Coronary artery (tissue), 2 donors: ENCODE measurements at regions not wholly inside any gene's neighbourhood (a gene's known extent, or its start where the extent isn't known, plus 50 kb on each side); places are given as distances from the start of the nearest gene placed in this dataset.

Source experiments
- DNase-seq: peaks from one replicate; pipeline ENCODE4 v3.0.0-alpha.2; 2017; ENCODE audit warnings: low spot score
- H3K27ac ChIP-seq, 2 donors: fragments of 200-600 bp; sonication (generic); one replicate each; pipeline ENCODE4 v1.5.1; 2016 to 2019
- H3K4me3 ChIP-seq: fragments of 200-600 bp; sonication (generic); 2 replicates; pipeline ENCODE4 v1.5.1; 2016; ENCODE audit warnings: mild to moderate bottlenecking, moderate library complexity
- CTCF ChIP-seq: fragments of 200-600 bp; sonication (generic); IDR thresholded peaks from one replicate; pipeline ENCODE4 v1.5.1; 2019; ENCODE audit warnings: antibody characterized with exemption

- no peak for TF ChIP-seq CTCF
- no peak for DNase-seq
- no peak overlapping the region for H3K27ac ChIP-seq
- H3K4me3 ChIP-seq, result no peak overlapping the region
Observed at GRCh38 chr1:30348147-30348546, 375.2 kb downstream of the MATN1 start.

- DNase-seq, result no peak
- no peak for TF ChIP-seq CTCF
- H3K4me3 ChIP-seq, result no peak overlapping the region
- H3K27ac ChIP-seq, result no peak overlapping the region
Observed at GRCh38 chr1:30345491-30346130, 377.8 kb downstream of the MATN1 start.

- no peak for TF ChIP-seq CTCF
Observed at GRCh38 chr1:30343562-30343961, 379.8 kb downstream of the MATN1 start.

GRCh38 chr1:30342535-30343141 lies 380.7 kb downstream of the MATN1 start:
- no peak for DNase-seq
- no peak overlapping the region for H3K27ac ChIP-seq

More at GRCh38 chr1:30343562-30343961, 379.8 kb downstream of the MATN1 start:
- Histone ChIP-seq H3K4me3 (no peak overlapping the region), H3K27ac (no peak overlapping the region)
- DNase-seq, result no peak

GRCh38 chr1:30340934-30341333 lies 382.5 kb downstream of the MATN1 start:
- no peak for TF ChIP-seq CTCF
- no peak overlapping the region for H3K27ac ChIP-seq
- H3K4me3 ChIP-seq, result no peak overlapping the region
- no peak for DNase-seq

More at GRCh38 chr1:30342535-30343141, 380.7 kb downstream of the MATN1 start:
- H3K4me3 ChIP-seq, result no peak overlapping the region
- TF ChIP-seq CTCF, result no peak

- Histone ChIP-seq H3K27ac (no peak overlapping the region), H3K4me3 (no peak overlapping the region)
- no peak for DNase-seq
- no peak for TF ChIP-seq CTCF
Observed at GRCh38 chr1:30339866-30340265, 383.5 kb downstream of the MATN1 start.

- DNase-seq, result no peak
- TF ChIP-seq CTCF, result no peak
Observed at GRCh38 chr1:30338765-30339164, 384.6 kb downstream of the MATN1 start.

More at GRCh38 chr1:30338765-30339164, 384.6 kb downstream of the MATN1 start:
- no peak overlapping the region for H3K27ac ChIP-seq
- H3K4me3 ChIP-seq, result no peak overlapping the region
